ENCODE measurements at regions not wholly inside any gene's neighbourhood (a gene's known extent, or its start where the extent isn't known, plus 50 kb on each side); places are given as distances from the start of the nearest gene placed in this dataset.

DNA sequence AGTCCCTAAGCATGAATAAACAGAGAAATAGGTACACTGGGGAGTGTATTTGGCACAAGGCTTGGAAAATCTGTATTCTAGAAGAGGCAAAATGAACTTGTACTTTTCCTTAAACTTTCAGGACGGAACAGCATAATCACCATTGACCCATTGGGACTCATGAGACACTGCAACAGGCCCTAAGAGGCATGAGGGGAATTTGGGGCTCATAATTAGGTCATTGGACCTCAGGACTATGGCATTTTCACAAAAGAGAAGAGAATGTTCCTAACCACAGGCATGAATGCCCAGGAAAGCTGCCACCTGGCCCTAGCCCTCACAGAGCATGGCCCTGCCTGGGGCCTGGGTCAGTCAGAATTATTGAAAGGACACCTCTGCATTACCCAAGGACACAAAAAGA, 67.9 kb upstream of the PIK3C3 start:
- TF ChIP-seq CTCF (IDR thresholded peaks at IDR 0.05; ENCODE audit: low read depth, low read length, poor library complexity, severe bottlenecking) = no peak
- TF ChIP-seq EZH2phosphoT487 (IDR thresholded peaks at IDR 0.05; ENCODE audit: borderline replicate concordance, low read length) = no peak

All from DOHH2 (cell line).